Trophoblast cell (in vitro differentiated cells and primary cell): ENCODE measurements at regions not wholly inside any gene's neighbourhood (a gene's known extent, or its start where the extent isn't known, plus 50 kb on each side); places are given as distances from the start of the nearest gene placed in this dataset.

Source experiments
- DNase-seq, 2 donors: peaks; one replicate each; pipeline ENCODE4 v3.0.0-alpha.2; 2016
- H2AFZ ChIP-seq: 2 replicates; pipeline ENCODE4 v1.6.1; 2013; ENCODE audit warnings: low read length, moderate library complexity, mild to moderate bottlenecking; ENCODE audit not compliant: insufficient read depth, poor library complexity
- H2AK5ac ChIP-seq: 2 replicates; pipeline ENCODE4 v1.6.1; 2013; ENCODE audit warnings: mild to moderate bottlenecking, low read length
- H2BK120ac ChIP-seq: 2 replicates; pipeline ENCODE4 v1.6.1; 2013; ENCODE audit warnings: low read length, mild to moderate bottlenecking, moderate library complexity; ENCODE audit not compliant: insufficient read depth, poor library complexity
- H2BK12ac ChIP-seq: 2 replicates; pipeline ENCODE4 v1.6.1; 2013; ENCODE audit warnings: mild to moderate bottlenecking, low read length, moderate library complexity
- H2BK5ac ChIP-seq: 2 replicates; pipeline ENCODE4 v1.6.1; 2013; ENCODE audit warnings: low read length, low read depth, moderate library complexity, mild to moderate bottlenecking; ENCODE audit not compliant: poor library complexity
- H3K14ac ChIP-seq: 2 replicates; pipeline ENCODE4 v1.6.1; 2013; ENCODE audit warnings: mild to moderate bottlenecking, low read length
- H3K18ac ChIP-seq: 2 replicates; pipeline ENCODE4 v1.6.1; 2013; ENCODE audit warnings: mild to moderate bottlenecking, low read length
- H3K23ac ChIP-seq: 2 replicates; pipeline ENCODE4 v1.6.1; 2013; ENCODE audit warnings: low read length
- H3K27ac ChIP-seq: 2 replicates; pipeline ENCODE4 v1.5.1; 2013; ENCODE audit warnings: low read depth, mild to moderate bottlenecking, inconsistent platforms, low read length, moderate library complexity
- H3K27me3 ChIP-seq: 2 replicates; pipeline ENCODE4 v1.6.1; 2013; ENCODE audit warnings: inconsistent platforms, mild to moderate bottlenecking, low read length, moderate library complexity; ENCODE audit not compliant: insufficient read depth
- H3K36me3 ChIP-seq, 2 experiments: 1 replicate in 1 of 2; 2 replicates in 1 of 2; pipeline ENCODE4 v1.6.1; 2013; ENCODE audit warnings: low read length in 2 of 2, mild to moderate bottlenecking in 2 of 2, moderate library complexity in 1 of 2; ENCODE audit not compliant: insufficient read depth in 2 of 2, control insufficient read depth in 1 of 2
- H3K4ac ChIP-seq: 2 replicates; pipeline ENCODE4 v1.6.1; 2013; ENCODE audit warnings: low read depth, mild to moderate bottlenecking, low read length, moderate library complexity
- H3K4me1 ChIP-seq, 2 experiments: 1 replicate in 1 of 2; 2 replicates in 1 of 2; pipeline ENCODE4 v1.6.1; 2013; ENCODE audit warnings: low read length in 2 of 2, mild to moderate bottlenecking in 2 of 2, moderate library complexity in 1 of 2; ENCODE audit not compliant: insufficient read depth in 2 of 2, control insufficient read depth in 1 of 2
- H3K4me2 ChIP-seq: 2 replicates; pipeline ENCODE4 v1.6.1; 2013; ENCODE audit warnings: inconsistent platforms, mild to moderate bottlenecking, low read length, moderate library complexity
- H3K4me3 ChIP-seq: 2 replicates; pipeline ENCODE4 v1.5.1; 2013; ENCODE audit warnings: mild to moderate bottlenecking, low read depth, low read length, inconsistent platforms
- H3K79me1 ChIP-seq: one replicate; pipeline ENCODE4 v1.6.1; 2013; ENCODE audit warnings: low read length
- H3K79me2 ChIP-seq: 2 replicates; pipeline ENCODE4 v1.6.1; 2013; ENCODE audit warnings: low read length, mild to moderate bottlenecking; ENCODE audit not compliant: control insufficient read depth, insufficient read depth, poor library complexity
- H3K9ac ChIP-seq: 2 replicates; pipeline ENCODE4 v1.6.1; 2013; ENCODE audit warnings: mild to moderate bottlenecking, low read length
- H3K9me3 ChIP-seq: 2 replicates; pipeline ENCODE4 v1.6.1; 2013; ENCODE audit warnings: low read depth, mild to moderate bottlenecking, control low read depth, inconsistent platforms, low read length; ENCODE audit not compliant: insufficient read depth
- H4K12ac ChIP-seq: 2 replicates; pipeline ENCODE4 v1.6.1; 2013; ENCODE audit warnings: low read depth, mild to moderate bottlenecking, low read length, moderate library complexity
- H4K8ac ChIP-seq: 2 replicates; pipeline ENCODE4 v1.6.1; 2013; ENCODE audit warnings: low read depth, mild to moderate bottlenecking, low read length, moderate library complexity
- H4K91ac ChIP-seq: one replicate; pipeline ENCODE4 v1.6.1; 2013; ENCODE audit warnings: low read depth, mild to moderate bottlenecking, low read length, moderate library complexity
- WGBS: extraction: QIAGEN DNeasy Blood & Tissue Kit; methylation state at CpG from one replicate; pipeline ENCODE4 v1.1.7; 2013; ENCODE audit warnings: missing lambda C conversion rate; ENCODE audit not compliant: insufficient read length, insufficient coverage; ENCODE audit errors: extremely low coverage; 5-methylcytosine and 5-hydroxymethylcytosine counted together

- no peak overlapping the region for H2AK5ac ChIP-seq
- no peak overlapping the region for H4K91ac ChIP-seq
- no peaks in the 10 kb centered on the region for H3K79me2 ChIP-seq
- H2BK12ac ChIP-seq = no peak overlapping the region
- no peak overlapping the region for H3K4me3 ChIP-seq
- H2AFZ ChIP-seq = no peak overlapping the region
- no peak overlapping the region for H3K23ac ChIP-seq
- H2BK120ac ChIP-seq = no peak overlapping the region
- H3K4me1 ChIP-seq = no peaks in the 10 kb centered on the region
- H3K14ac ChIP-seq = no peak overlapping the region
- DNase-seq = peak; percentile 9 to 48
- no peak overlapping the region for H3K18ac ChIP-seq
- no peaks in the 10 kb centered on the region for H3K79me1 ChIP-seq
- H3K4me2 ChIP-seq = no peak overlapping the region
- no peak overlapping the region for H4K8ac ChIP-seq
- no peak overlapping the region for H3K27ac ChIP-seq
- H3K9ac ChIP-seq = no peak overlapping the region
- no peak overlapping the region for H4K12ac ChIP-seq
- no peaks in the 10 kb centered on the region for H3K27me3 ChIP-seq
- H3K9me3 ChIP-seq = peaks cover 2% of the 10 kb centered on the region
- WGBS = no CpG with 5 or more reads among the region's 7 CpGs
- no peak overlapping the region for H2BK5ac ChIP-seq
- H3K36me3 ChIP-seq = no peaks in the 10 kb centered on the region
- no peak overlapping the region for H3K4ac ChIP-seq
Measured at GRCh38 chr16:72241930-72242329, 70.0 kb upstream of the PMFBP1 start.

- Histone ChIP-seq H3K4me2 (no peak overlapping the region), H2BK5ac (no peak overlapping the region), H3K27me3 (no peaks in the 10 kb centered on the region), H3K79me2 (no peaks in the 10 kb centered on the region), H3K18ac (no peak overlapping the region), H3K14ac (no peak overlapping the region), H3K23ac (no peak overlapping the region), H3K27ac (no peak overlapping the region), H2BK12ac (no peak overlapping the region), H2AFZ (no peak overlapping the region), H2BK120ac (no peak overlapping the region), H4K12ac (no peak overlapping the region), H3K4me1 (no peaks in the 10 kb centered on the region), H3K4ac (no peak overlapping the region), H3K9ac (no peak overlapping the region), H4K91ac (no peak overlapping the region), H2AK5ac (no peak overlapping the region), H3K4me3 (no peak overlapping the region), H3K36me3 (no peaks in the 10 kb centered on the region), H4K8ac (no peak overlapping the region), H3K9me3 (peaks cover 2% of the 10 kb centered on the region), H3K79me1 (no peaks in the 10 kb centered on the region)
- WGBS = no CpG with 5 or more reads among the region's 1 CpG
- DNase-seq = no peak
Measured at GRCh38 chr16:72241008-72241407, 69.1 kb upstream of the PMFBP1 start.

- Histone ChIP-seq H3K79me1 (no peaks in the 10 kb centered on the region), H3K4me3 (no peak overlapping the region)
Measured at GRCh38 chr16:72240466-72240865, 68.5 kb upstream of the PMFBP1 start.

GRCh38 chr16:72236866-72237265 lies 64.9 kb upstream of the PMFBP1 start:
- WGBS = no CpG with 5 or more reads among the region's 2 CpGs
- no peak overlapping the region for H2BK5ac ChIP-seq
- H3K4ac ChIP-seq = no peak overlapping the region
- H3K36me3 ChIP-seq = no peaks in the 10 kb centered on the region
- H4K12ac ChIP-seq = no peak overlapping the region
- no peak overlapping the region for H3K23ac ChIP-seq
- no peak overlapping the region for H2BK12ac ChIP-seq
- H3K9ac ChIP-seq = no peak overlapping the region
- no peaks in the 10 kb centered on the region for H3K79me2 ChIP-seq
- no peak for DNase-seq
- H3K14ac ChIP-seq = no peak overlapping the region
- H3K9me3 ChIP-seq = no peaks in the 10 kb centered on the region
- no peak overlapping the region for H3K4me2 ChIP-seq
- H3K4me3 ChIP-seq = no peak overlapping the region
- H3K27ac ChIP-seq = no peak overlapping the region
- H2BK120ac ChIP-seq = no peak overlapping the region
- no peak overlapping the region for H2AK5ac ChIP-seq
- no peaks in the 10 kb centered on the region for H3K4me1 ChIP-seq
- no peaks in the 10 kb centered on the region for H3K79me1 ChIP-seq
- H4K91ac ChIP-seq = no peak overlapping the region
- H2AFZ ChIP-seq = no peak overlapping the region
- no peak overlapping the region for H3K18ac ChIP-seq
- no peaks in the 10 kb centered on the region for H3K27me3 ChIP-seq
- no peak overlapping the region for H4K8ac ChIP-seq

More at GRCh38 chr16:72240466-72240865, 68.5 kb upstream of the PMFBP1 start:
- Histone ChIP-seq H2BK12ac (no peak overlapping the region), H3K9me3 (peaks cover under 1% of the 10 kb centered on the region), H2AFZ (no peak overlapping the region), H4K12ac (no peak overlapping the region), H3K4me1 (no peaks in the 10 kb centered on the region), H3K14ac (no peak overlapping the region), H4K8ac (no peak overlapping the region), H3K18ac (no peak overlapping the region), H4K91ac (no peak overlapping the region), H3K23ac (no peak overlapping the region), H2BK5ac (no peak overlapping the region), H3K4me2 (no peak overlapping the region), H3K4ac (no peak overlapping the region), H3K36me3 (no peaks in the 10 kb centered on the region), H3K27ac (no peak overlapping the region), H2BK120ac (no peak overlapping the region), H3K9ac (no peak overlapping the region), H3K27me3 (no peaks in the 10 kb centered on the region), H3K79me2 (no peaks in the 10 kb centered on the region), H2AK5ac (no peak overlapping the region)
- DNase-seq = no peak
- no CpG with 5 or more reads among the region's 2 CpGs for WGBS
